ENCODE measurements at regions not wholly inside any gene's neighbourhood (a gene's known extent, or its start where the extent isn't known, plus 50 kb on each side); places are given as distances from the start of the nearest gene placed in this dataset.

DNA sequence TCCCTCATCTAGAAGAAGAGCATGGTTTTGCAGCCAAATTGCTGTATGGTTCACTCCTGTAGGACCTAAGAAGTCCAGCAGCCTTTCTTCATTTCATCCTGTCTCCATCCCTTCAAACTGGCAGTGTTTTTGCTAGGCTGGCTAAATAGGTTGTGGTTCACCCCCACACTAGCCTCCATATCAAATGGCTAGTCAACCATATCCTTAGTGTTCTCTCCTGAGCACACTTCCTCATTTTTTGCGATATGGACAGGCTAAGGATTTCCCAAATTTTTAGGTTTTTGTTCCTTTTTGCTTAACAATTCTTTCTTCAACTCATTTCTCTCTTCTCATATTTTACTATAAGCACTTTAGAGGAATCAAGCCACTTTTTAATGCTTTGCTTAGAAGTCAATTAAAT, 98.8 kb upstream of the NOCT start:
- TF ChIP-seq, protein P1, sequence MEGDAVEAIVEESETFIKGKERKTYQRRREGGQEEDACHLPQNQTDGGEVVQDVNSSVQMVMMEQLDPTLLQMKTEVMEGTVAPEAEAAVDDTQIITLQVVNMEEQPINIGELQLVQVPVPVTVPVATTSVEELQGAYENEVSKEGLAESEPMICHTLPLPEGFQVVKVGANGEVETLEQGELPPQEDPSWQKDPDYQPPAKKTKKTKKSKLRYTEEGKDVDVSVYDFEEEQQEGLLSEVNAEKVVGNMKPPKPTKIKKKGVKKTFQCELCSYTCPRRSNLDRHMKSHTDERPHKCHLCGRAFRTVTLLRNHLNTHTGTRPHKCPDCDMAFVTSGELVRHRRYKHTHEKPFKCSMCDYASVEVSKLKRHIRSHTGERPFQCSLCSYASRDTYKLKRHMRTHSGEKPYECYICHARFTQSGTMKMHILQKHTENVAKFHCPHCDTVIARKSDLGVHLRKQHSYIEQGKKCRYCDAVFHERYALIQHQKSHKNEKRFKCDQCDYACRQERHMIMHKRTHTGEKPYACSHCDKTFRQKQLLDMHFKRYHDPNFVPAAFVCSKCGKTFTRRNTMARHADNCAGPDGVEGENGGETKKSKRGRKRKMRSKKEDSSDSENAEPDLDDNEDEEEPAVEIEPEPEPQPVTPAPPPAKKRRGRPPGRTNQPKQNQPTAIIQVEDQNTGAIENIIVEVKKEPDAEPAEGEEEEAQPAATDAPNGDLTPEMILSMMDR (IDR thresholded peaks at IDR 0.05; ENCODE audit: borderline replicate concordance, control extremely low read depth, extremely low read depth, insufficient read depth, missing control alignments), result no peak
- in situ Hi-C loops (cut with MboI; ENCODE audit: low sequenced_read_pairs, unreplicated experiment), result no loop called here
- no peak for DNase-seq (ENCODE audit: low spot score)

DNA sequence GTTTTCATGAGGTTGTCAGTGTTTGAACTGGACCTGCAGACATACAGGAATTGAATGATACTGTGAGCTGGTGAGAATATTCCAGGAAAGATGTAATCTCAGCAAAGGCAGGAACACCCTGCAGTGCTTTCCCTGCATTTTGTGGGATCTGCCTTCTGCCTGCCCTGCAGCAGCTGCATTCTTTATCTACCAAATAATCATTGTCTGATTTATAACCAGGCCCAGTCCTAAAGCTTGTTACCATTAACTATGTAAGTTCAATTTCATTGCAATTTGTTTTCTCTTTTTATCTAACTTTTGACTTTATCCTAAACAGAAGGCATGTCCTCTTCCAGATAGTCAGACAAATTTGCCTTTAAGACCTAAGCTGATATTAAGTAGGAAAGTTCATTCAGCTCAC, 99.8 kb upstream of the NOCT start:
- TF ChIP-seq, protein P1 (IDR thresholded peaks at IDR 0.05; ENCODE audit: borderline replicate concordance, control extremely low read depth, extremely low read depth, insufficient read depth, missing control alignments), result no peak
- no peak for DNase-seq (ENCODE audit: low spot score)
- in situ Hi-C loops (cut with MboI; ENCODE audit: low sequenced_read_pairs, unreplicated experiment), result no loop called here

GRCh38 chr4:138912704-138913340, 102.8 kb upstream of the NOCT start:
- no peak for DNase-seq (ENCODE audit: low spot score)
- TF ChIP-seq, protein P1 (IDR thresholded peaks at IDR 0.05; ENCODE audit: borderline replicate concordance, control extremely low read depth, extremely low read depth, insufficient read depth, missing control alignments), result no peak
- in situ Hi-C loops (cut with MboI; ENCODE audit: low sequenced_read_pairs, unreplicated experiment), result no loop called here

- DNase-seq (ENCODE audit: low spot score), result no peak
- TF ChIP-seq, protein P1 (IDR thresholded peaks at IDR 0.05; ENCODE audit: borderline replicate concordance, control extremely low read depth, extremely low read depth, insufficient read depth, missing control alignments), result no peak
- in situ Hi-C loops (cut with MboI; ENCODE audit: low sequenced_read_pairs, unreplicated experiment), result no loop called here
Measured at GRCh38 chr4:138911909-138912703, 103.5 kb upstream of the NOCT start.

GRCh38 chr4:138910914-138911336, 104.7 kb upstream of the NOCT start:
- in situ Hi-C loops (cut with MboI; ENCODE audit: low sequenced_read_pairs, unreplicated experiment), result no loop called here
- TF ChIP-seq, protein P1 (IDR thresholded peaks at IDR 0.05; ENCODE audit: borderline replicate concordance, control extremely low read depth, extremely low read depth, insufficient read depth, missing control alignments), result no peak
- DNase-seq (ENCODE audit: low spot score), result no peak

DNA sequence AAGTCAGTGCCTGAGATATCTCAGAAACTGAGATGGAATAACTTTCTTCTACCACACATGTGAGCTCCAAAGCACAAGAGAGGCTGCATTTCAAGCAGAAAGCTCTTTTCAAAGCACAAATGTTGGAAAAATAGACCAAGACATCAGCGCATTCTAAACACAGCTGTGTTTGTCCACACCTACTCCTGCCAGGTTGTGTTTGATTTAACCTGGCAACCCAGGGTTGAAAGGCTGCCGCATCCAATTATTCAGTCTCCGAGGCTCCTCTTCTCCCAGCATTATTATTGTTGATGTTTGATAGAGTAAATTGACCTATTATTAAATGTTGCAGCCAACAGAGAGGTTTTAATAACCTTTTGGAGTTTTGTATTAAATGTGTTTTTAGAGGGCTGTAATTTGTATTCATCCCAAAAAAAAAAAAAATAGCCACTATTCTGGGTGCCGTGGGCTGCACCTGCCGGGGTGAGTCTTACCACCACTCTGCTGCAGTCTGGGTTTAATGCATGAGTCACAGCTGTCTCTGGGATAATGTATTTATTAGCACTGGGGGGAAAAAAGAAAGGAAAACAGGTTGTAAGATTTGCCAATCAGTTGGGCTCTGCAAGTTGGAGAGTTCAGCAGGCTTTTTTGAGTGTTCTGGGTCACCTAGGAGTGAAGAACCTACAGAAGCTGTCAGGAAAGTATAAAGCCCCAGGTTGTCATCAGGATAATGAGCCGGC, 105.2 kb upstream of the NOCT start:
- no peak for DNase-seq (ENCODE audit: low spot score)
- TF ChIP-seq, protein P1 (IDR thresholded peaks at IDR 0.05; ENCODE audit: borderline replicate concordance, control extremely low read depth, extremely low read depth, insufficient read depth, missing control alignments), result no peak
- in situ Hi-C loops (cut with MboI; ENCODE audit: low sequenced_read_pairs, unreplicated experiment), result no loop called here

Measured in GM13976 (cell line).